ENCODE measurements at regions not wholly inside any gene's neighbourhood (a gene's known extent, or its start where the extent isn't known, plus 50 kb on each side); places are given as distances from the start of the nearest gene placed in this dataset.

- TF ChIP-seq CTCF (IDR thresholded peaks at IDR 0.05): no peak
- TF ChIP-seq POLR2A (IDR thresholded peaks at IDR 0.05): no peak
These were observed 89.1 kb downstream of the MID1IP1 start for GRCh38 chrX:38890326-38890725.

Measured in thyroid gland (tissue), 4 donors.